OCI-LY7 (cell line): ENCODE measurements at regions not wholly inside any gene's neighbourhood (a gene's known extent, or its start where the extent isn't known, plus 50 kb on each side); places are given as distances from the start of the nearest gene placed in this dataset.
A peak's percentile ranks its signal among the peaks of the same experiment; 100 is the strongest.

ENCODE experiments used
- BruUV-seq: library from RNA; stranded (reverse); fragments of 400-500 nt; replicated peaks from 2 replicates; lab custom pipeline; 2021; lab: Mats Ljungman, UMichigan
- CTCF ChIA-PET: fragments of 300-600 bp; sonication (Branson Sonifier 250); formaldehyde crosslinking; loops from one replicate; lab custom pipeline; 2022; ENCODE audit warnings: antibody characterized with exemption; ENCODE audit not compliant: unreplicated experiment; lab: Charles Lee
- POLR2A ChIA-PET: fragments of 300-600 bp; sonication (Branson Sonifier 250); formaldehyde crosslinking; loops from one replicate; lab custom pipeline; 2022; ENCODE audit warnings: antibody characterized with exemption; lab: Charles Lee
- DNase-seq: peaks from one replicate; pipeline ENCODE4 v3.0.0-alpha.2; 2015; ENCODE audit warnings: low spot score
- H2AFZ ChIP-seq: fragments of 200-600 bp; sonication (generic), shearing (Covaris generic); 2 replicates; pipeline ENCODE4 v1.6.1; 2014; ENCODE audit warnings: mild to moderate bottlenecking, antibody characterized with exemption, low read length, moderate library complexity
- H3K27ac ChIP-seq: fragments of 200-600 bp; sonication (generic); 2 replicates; pipeline ENCODE4 v1.5.1; 2014; ENCODE audit warnings: mixed run types, low read depth, mild to moderate bottlenecking, moderate library complexity, low read length, inconsistent platforms; ENCODE audit not compliant: poor library complexity, severe bottlenecking
- H3K36me3 ChIP-seq: fragments of 200-600 bp; sonication (generic); 2 replicates; pipeline ENCODE4 v1.6.1; 2014; ENCODE audit warnings: mild to moderate bottlenecking, antibody characterized with exemption, low read length, moderate library complexity, mixed read lengths; ENCODE audit not compliant: insufficient read depth
- H3K4me1 ChIP-seq: fragments of 200-600 bp; sonication (generic); 2 replicates; pipeline ENCODE4 v1.5.1; 2014; ENCODE audit warnings: mild to moderate bottlenecking, low read length; ENCODE audit not compliant: insufficient read depth, poor library complexity, severe bottlenecking
- H3K4me2 ChIP-seq: fragments of 200-600 bp; sonication (generic); 2 replicates; pipeline ENCODE4 v1.6.1; 2014; ENCODE audit warnings: mild to moderate bottlenecking, low read length
- H3K4me3 ChIP-seq: fragments of 200-600 bp; sonication (generic); 2 replicates; pipeline ENCODE4 v1.5.1; 2014; ENCODE audit warnings: mild to moderate bottlenecking, low read depth, low read length; ENCODE audit not compliant: poor library complexity, severe bottlenecking
- H3K79me2 ChIP-seq: fragments of 200-600 bp; sonication (generic); 2 replicates; pipeline ENCODE4 v1.6.1; 2016; ENCODE audit warnings: low read depth, mild to moderate bottlenecking, low read length, moderate library complexity, mixed read lengths; ENCODE audit not compliant: insufficient read depth
- H3K9me2 ChIP-seq: fragments of 200-600 bp; sonication (generic); 2 replicates; pipeline ENCODE4 v1.6.1; 2016; ENCODE audit warnings: mild to moderate bottlenecking, low read length, mixed read lengths; ENCODE audit not compliant: insufficient read depth
- H3K9me3 ChIP-seq: fragments of 200-600 bp; sonication (generic); 2 replicates; pipeline ENCODE4 v1.6.1; 2014; ENCODE audit warnings: mild to moderate bottlenecking, mixed run types, low read length, mixed read lengths
- H4K20me1 ChIP-seq: fragments of 200-600 bp; sonication (generic); 2 replicates; pipeline ENCODE4 v1.6.1; 2014; ENCODE audit warnings: mild to moderate bottlenecking, antibody characterized with exemption, low read length, moderate library complexity, mixed read lengths; ENCODE audit not compliant: insufficient read depth
- CTCF ChIP-seq: fragments of 200-600 bp; sonication (generic); conservative IDR thresholded peaks from 2 replicates; pipeline ENCODE4 v1.5.1; 2014; ENCODE audit warnings: mild to moderate bottlenecking, antibody characterized with exemption, low read length, moderate library complexity, mixed read lengths
- EZH2phosphoT487 ChIP-seq: fragments of 200-600 bp; sonication (generic); IDR thresholded peaks from 2 replicates; pipeline ENCODE4 v1.6.1; 2018; ENCODE audit warnings: low read depth, borderline replicate concordance, mild to moderate bottlenecking, mixed run types, antibody characterized with exemption, low read length, moderate library complexity, mixed read lengths
- intact Hi-C: fragments of 100-400 bp; cut with micrococcal nuclease; formaldehyde crosslinking; loops from one replicate; pipeline ENCODE4 v1.10.0; 2022; ENCODE audit not compliant: unreplicated experiment

GRCh38 chr15:58331560-58331912 is 100.3 kb upstream of the LIPC start:
- peak overlapping the region; percentile 70; the same call in 1 of the 2 replicates for H2AFZ ChIP-seq
- H3K79me2 ChIP-seq, result no peaks in the 10 kb centered on the region
- H3K27ac ChIP-seq, result no peak overlapping the region
- H4K20me1 ChIP-seq, result no peaks in the 10 kb centered on the region
- peaks cover 23% of the 10 kb centered on the region for H3K4me1 ChIP-seq
- TF ChIP-seq CTCF (no peak), EZH2phosphoT487 (no peak)
- peaks cover 7% of the 10 kb centered on the region for H3K9me3 ChIP-seq
- intact Hi-C loops, result no loop called here
- H3K9me2 ChIP-seq, result no peaks in the 10 kb centered on the region
- BruUV-seq, result no TSS peak
- ChIA-PET POLR2A (no interaction called here), CTCF (no interaction called here)
- no peaks in the 10 kb centered on the region for H3K36me3 ChIP-seq
- DNase-seq, result no peak
- H3K4me2 ChIP-seq, result peak overlapping the region; percentile 65
- peak overlapping the region; percentile 4 for H3K4me3 ChIP-seq

- ChIA-PET POLR2A (interaction anchor here (0.6 kb wide), 1 partner anchor 137 kb away, joined by 4 read pairs; no protein-coding TSS in a partner anchor), CTCF (no interaction called here)
- Histone ChIP-seq H3K9me3 (peaks cover 7% of the 10 kb centered on the region), H2AFZ (peak overlapping the region; percentile 70), H3K4me1 (peaks cover 23% of the 10 kb centered on the region), H3K4me3 (peak overlapping the region; percentile 4), H4K20me1 (no peaks in the 10 kb centered on the region), H3K4me2 (peak overlapping the region; percentile 65), H3K27ac (peak overlapping the region; percentile 5), H3K9me2 (no peaks in the 10 kb centered on the region), H3K36me3 (no peaks in the 10 kb centered on the region), H3K79me2 (no peaks in the 10 kb centered on the region)
- peak; percentile 54 for DNase-seq
- intact Hi-C loops, result no loop called here
- no peak for TF ChIP-seq CTCF
- TF ChIP-seq EZH2phosphoT487, result no peak
- BruUV-seq, result no TSS peak
Measured at GRCh38 chr15:58331913-58332675, 99.7 kb upstream of the LIPC start.

GRCh38 chr15:58332676-58333400 is 99.0 kb upstream of the LIPC start:
- POLR2A ChIA-PET, result no interaction called here
- Histone ChIP-seq H3K36me3 (no peaks in the 10 kb centered on the region), H3K27ac (no peak overlapping the region), H3K4me3 (no peak overlapping the region), H3K4me1 (peaks cover 23% of the 10 kb centered on the region), H2AFZ (peak overlapping the region; percentile 70), H3K9me2 (no peaks in the 10 kb centered on the region), H3K4me2 (peak overlapping the region; percentile 65), H4K20me1 (no peaks in the 10 kb centered on the region), H3K9me3 (peaks cover 6% of the 10 kb centered on the region), H3K79me2 (no peaks in the 10 kb centered on the region)
- no TSS peak for BruUV-seq
- TF ChIP-seq CTCF (no peak), EZH2phosphoT487 (no peak)
- DNase-seq, result no peak
- intact Hi-C loops, result no loop called here
- CTCF ChIA-PET, result no interaction called here
